ENCODE measurements at regions not wholly inside any gene's neighbourhood (a gene's known extent, or its start where the extent isn't known, plus 50 kb on each side); places are given as distances from the start of the nearest gene placed in this dataset.

DNA sequence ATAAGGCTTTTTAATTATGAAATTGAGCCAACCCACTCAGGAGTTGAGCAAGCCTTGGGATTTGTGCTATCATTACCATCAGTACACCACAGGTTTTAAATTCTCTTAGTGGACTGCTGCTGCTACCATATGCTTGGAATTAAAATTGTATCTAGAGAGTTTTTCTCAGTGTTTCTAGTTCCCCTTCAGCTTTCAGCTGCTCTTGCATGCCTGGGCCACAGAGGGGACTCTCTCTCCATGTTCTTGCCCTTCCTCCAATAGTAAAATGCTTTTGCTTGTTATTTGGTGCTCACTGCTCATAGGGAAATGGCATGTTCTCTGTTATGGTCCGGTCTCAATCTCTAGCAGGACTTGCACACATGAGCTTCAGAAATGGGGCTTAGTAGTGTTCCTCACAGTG is 101.9 kb downstream of the IGSF1 start:
- Mint-ChIP-seq H3K27me3 (ENCODE audit: insufficient read depth, low read depth, poor library complexity) (no peaks in the 10 kb centered on the region), H3K4me1 (0 out of 3 replicates have a peak, but pooled peaks cover 4% of the 10 kb centered on the region), H3K4me3 (no peak overlapping the region), H3K9me3 (no peaks in the 10 kb centered on the region; the same call in 2 of the 3 replicates), H3K36me3 (ENCODE audit: low read depth) (no peaks in the 10 kb centered on the region), H3K27ac (no peak overlapping the region)
- Histone ChIP-seq H3K27ac (ENCODE audit: low read depth) (no peak overlapping the region), H3F3A (replicated peaks; ENCODE audit: low read depth) (no peaks in the 10 kb centered on the region), H3K79me2 (replicated peaks; ENCODE audit: insufficient read depth) (no peaks in the 10 kb centered on the region), H2AFZ (no peak overlapping the region), H3K36me3 (ENCODE audit: insufficient read depth) (no peaks in the 10 kb centered on the region), H3K4me3 (no peak overlapping the region), H3K4me1 (ENCODE audit: insufficient read depth) (peaks cover 4% of the 10 kb centered on the region; the same call in 1 of the 2 replicates), H3K9me2 (ENCODE audit: insufficient read depth) (no peaks in the 10 kb centered on the region), H3K4me2 (no peak overlapping the region), H4K20me1 (replicated peaks; ENCODE audit: insufficient read depth) (no peaks in the 10 kb centered on the region), H3K27me3 (ENCODE audit: insufficient read depth) (no peaks in the 10 kb centered on the region)
- DNase-seq (ENCODE audit: low spot score) (peak; percentile 14), ATAC-seq (peak; percentile 38; the same call in 1 of the 3 replicates)
- TF ChIP-seq EZH2 (IDR thresholded peaks at IDR 0.05; ENCODE audit: low read depth, unreplicated experiment): no peak
- TF ChIP-seq, protein P1, sequence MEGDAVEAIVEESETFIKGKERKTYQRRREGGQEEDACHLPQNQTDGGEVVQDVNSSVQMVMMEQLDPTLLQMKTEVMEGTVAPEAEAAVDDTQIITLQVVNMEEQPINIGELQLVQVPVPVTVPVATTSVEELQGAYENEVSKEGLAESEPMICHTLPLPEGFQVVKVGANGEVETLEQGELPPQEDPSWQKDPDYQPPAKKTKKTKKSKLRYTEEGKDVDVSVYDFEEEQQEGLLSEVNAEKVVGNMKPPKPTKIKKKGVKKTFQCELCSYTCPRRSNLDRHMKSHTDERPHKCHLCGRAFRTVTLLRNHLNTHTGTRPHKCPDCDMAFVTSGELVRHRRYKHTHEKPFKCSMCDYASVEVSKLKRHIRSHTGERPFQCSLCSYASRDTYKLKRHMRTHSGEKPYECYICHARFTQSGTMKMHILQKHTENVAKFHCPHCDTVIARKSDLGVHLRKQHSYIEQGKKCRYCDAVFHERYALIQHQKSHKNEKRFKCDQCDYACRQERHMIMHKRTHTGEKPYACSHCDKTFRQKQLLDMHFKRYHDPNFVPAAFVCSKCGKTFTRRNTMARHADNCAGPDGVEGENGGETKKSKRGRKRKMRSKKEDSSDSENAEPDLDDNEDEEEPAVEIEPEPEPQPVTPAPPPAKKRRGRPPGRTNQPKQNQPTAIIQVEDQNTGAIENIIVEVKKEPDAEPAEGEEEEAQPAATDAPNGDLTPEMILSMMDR (conservative IDR thresholded peaks at IDR 0.05; ENCODE audit: low read depth in 2 of 2): peak; percentile 14 to 27; a peak in 2 of 4 replicates

DNA sequence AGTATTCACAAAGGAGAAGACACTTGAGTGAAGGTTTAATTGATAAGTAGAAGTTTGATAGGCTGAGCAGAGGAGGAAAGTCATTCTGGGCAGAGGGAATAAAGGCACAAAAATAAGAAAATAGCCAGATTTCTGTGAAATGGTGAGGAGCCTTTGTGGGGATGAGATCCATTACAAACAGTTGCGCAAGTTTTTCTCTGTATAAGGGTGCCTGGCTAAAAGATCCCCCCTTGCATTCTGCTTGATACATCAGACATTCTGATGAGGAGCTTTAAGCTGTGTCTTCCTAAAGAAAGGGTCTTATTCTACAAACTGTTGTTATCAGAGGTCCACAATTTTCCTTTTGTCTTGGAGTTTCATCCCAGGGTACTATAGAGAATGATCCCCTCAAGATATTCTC is 112.0 kb downstream of the ARHGAP36 start:
- Mint-ChIP-seq H3K4me3 (no peak overlapping the region), H3K27ac (no peak overlapping the region), H3K9me3 (no peaks in the 10 kb centered on the region), H3K36me3 (ENCODE audit: low read depth) (no peaks in the 10 kb centered on the region), H3K27me3 (ENCODE audit: insufficient read depth, low read depth, poor library complexity) (no peaks in the 10 kb centered on the region), H3K4me1 (no peaks in the 10 kb centered on the region)
- H3F3A ChIP-seq (replicated peaks; ENCODE audit: low read depth): no peaks in the 10 kb centered on the region
- H4K20me1 ChIP-seq (replicated peaks; ENCODE audit: insufficient read depth): no peaks in the 10 kb centered on the region
- no peak overlapping the region for H3K27ac ChIP-seq (ENCODE audit: low read depth)
- ATAC-seq (no peak), DNase-seq (ENCODE audit: low spot score) (no peak)
- no peaks in the 10 kb centered on the region for H3K9me2 ChIP-seq (ENCODE audit: insufficient read depth)
- H3K36me3 ChIP-seq (ENCODE audit: insufficient read depth): no peaks in the 10 kb centered on the region
- H3K27me3 ChIP-seq (ENCODE audit: insufficient read depth): no peaks in the 10 kb centered on the region
- H3K4me3 ChIP-seq: no peak overlapping the region
- H3K4me2 ChIP-seq: no peak overlapping the region
- H3K79me2 ChIP-seq (replicated peaks; ENCODE audit: insufficient read depth): no peaks in the 10 kb centered on the region
- no peak overlapping the region for H2AFZ ChIP-seq
- H3K4me1 ChIP-seq (ENCODE audit: insufficient read depth): no peaks in the 10 kb centered on the region
- no peak for TF ChIP-seq EZH2phosphoT487 (IDR thresholded peaks at IDR 0.05; ENCODE audit: unreplicated experiment)
- no peak for TF ChIP-seq REST (IDR thresholded peaks at IDR 0.05; ENCODE audit: unreplicated experiment)
- TF ChIP-seq STAT1 (IDR thresholded peaks at IDR 0.05; ENCODE audit: unreplicated experiment): no peak
- TF ChIP-seq ETS1 (IDR thresholded peaks at IDR 0.05): no peak
- no peak for TF ChIP-seq ZNF462 (CRISPR knock-in tag; IDR thresholded peaks at IDR 0.05)
- no peak for TF ChIP-seq NANOG (IDR thresholded peaks at IDR 0.05; ENCODE audit: borderline replicate concordance)
- TF ChIP-seq ZNF114 (CRISPR knock-in tag; IDR thresholded peaks at IDR 0.05): no peak
- TF ChIP-seq ZNF331 (CRISPR knock-in tag; IDR thresholded peaks at IDR 0.05; ENCODE audit: low read depth): no peak

Measured in GM23338 (cell line).